GM23338 (cell line): ENCODE measurements at regions not wholly inside any gene's neighbourhood (a gene's known extent, or its start where the extent isn't known, plus 50 kb on each side); places are given as distances from the start of the nearest gene placed in this dataset.

ENCODE experiments used
- ETS1 ChIP-seq: IDR thresholded peaks from 2 replicates; pipeline ENCODE4 v1.6.1; 2016; ENCODE audit warnings: antibody characterized with exemption
- EZH2 ChIP-seq: fragments of 200-600 bp; sonication (generic); IDR thresholded peaks from one replicate; pipeline ENCODE4 v1.8.0; 2017; ENCODE audit warnings: antibody characterized with exemption, mild to moderate bottlenecking, low read depth; ENCODE audit not compliant: unreplicated experiment
- EZH2phosphoT487 ChIP-seq: fragments of 200-600 bp; sonication (generic); IDR thresholded peaks from one replicate; pipeline ENCODE4 v1.8.1; 2018; ENCODE audit warnings: antibody characterized with exemption; ENCODE audit not compliant: unreplicated experiment
- JUNB ChIP-seq: IDR thresholded peaks from one replicate; pipeline ENCODE4 v1.6.1; 2016; ENCODE audit warnings: antibody characterized with exemption; ENCODE audit not compliant: unreplicated experiment
- NANOG ChIP-seq: IDR thresholded peaks from 2 replicates; pipeline ENCODE4 v1.6.1; 2016; ENCODE audit warnings: antibody characterized with exemption, borderline replicate concordance
- POLR2AphosphoS5 ChIP-seq: IDR thresholded peaks from 2 replicates; pipeline ENCODE4 v1.6.1; 2016; ENCODE audit warnings: antibody characterized with exemption, low read depth
- REST ChIP-seq: IDR thresholded peaks from one replicate; pipeline ENCODE4 v1.6.1; 2018; ENCODE audit warnings: antibody characterized with exemption; ENCODE audit not compliant: unreplicated experiment
- STAT1 ChIP-seq: IDR thresholded peaks from one replicate; pipeline ENCODE4 v1.6.1; 2016; ENCODE audit warnings: antibody characterized with exemption; ENCODE audit not compliant: unreplicated experiment
- ZNF331 ChIP-seq: fragments of 250-450 bp; sonication (Bioruptor Pico); IDR thresholded peaks from 2 replicates; pipeline ENCODE4 v1.5.0; 2020; ENCODE audit warnings: low read depth, mild to moderate bottlenecking, moderate library complexity
- ZNF462 ChIP-seq: fragments of 250-450 bp; sonication (Bioruptor Pico); IDR thresholded peaks from 2 replicates; pipeline ENCODE4 v1.5.0; 2020; ENCODE audit warnings: mild to moderate bottlenecking, moderate library complexity
- TF ChIP-seq, protein P1 (sequence below), 2 experiments: fragments of 200-600 bp in 1 of 2; sonication (generic) in 1 of 2; conservative IDR thresholded peaks; 2 replicates each; pipeline versions ENCODE4 v1.5.1 to v1.6.1; 2016 to 2017; ENCODE audit warnings: antibody characterized with exemption in 2 of 2, low read depth in 2 of 2, mild to moderate bottlenecking in 2 of 2, moderate library complexity in 1 of 2

DNA sequence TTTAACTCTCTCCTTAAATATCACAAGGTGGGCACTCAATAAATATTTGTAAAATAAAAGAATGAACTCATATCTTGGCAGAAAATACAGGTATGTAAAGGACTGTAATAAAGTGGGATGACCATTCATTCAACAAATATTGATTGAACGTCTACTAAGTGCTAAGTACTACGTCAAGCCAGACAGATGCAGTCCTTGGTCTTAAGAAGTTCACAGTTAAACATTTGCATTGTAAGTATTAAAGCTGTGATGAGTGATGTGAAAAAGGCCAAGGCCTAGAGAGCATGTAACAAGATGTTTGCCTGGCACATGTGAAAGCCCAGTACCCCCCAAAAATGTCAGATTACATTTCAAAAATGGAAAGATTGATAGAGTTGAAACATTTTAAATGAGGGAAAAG, 130.1 kb upstream of the TMEM170B start:
- TF ChIP-seq, protein P1, sequence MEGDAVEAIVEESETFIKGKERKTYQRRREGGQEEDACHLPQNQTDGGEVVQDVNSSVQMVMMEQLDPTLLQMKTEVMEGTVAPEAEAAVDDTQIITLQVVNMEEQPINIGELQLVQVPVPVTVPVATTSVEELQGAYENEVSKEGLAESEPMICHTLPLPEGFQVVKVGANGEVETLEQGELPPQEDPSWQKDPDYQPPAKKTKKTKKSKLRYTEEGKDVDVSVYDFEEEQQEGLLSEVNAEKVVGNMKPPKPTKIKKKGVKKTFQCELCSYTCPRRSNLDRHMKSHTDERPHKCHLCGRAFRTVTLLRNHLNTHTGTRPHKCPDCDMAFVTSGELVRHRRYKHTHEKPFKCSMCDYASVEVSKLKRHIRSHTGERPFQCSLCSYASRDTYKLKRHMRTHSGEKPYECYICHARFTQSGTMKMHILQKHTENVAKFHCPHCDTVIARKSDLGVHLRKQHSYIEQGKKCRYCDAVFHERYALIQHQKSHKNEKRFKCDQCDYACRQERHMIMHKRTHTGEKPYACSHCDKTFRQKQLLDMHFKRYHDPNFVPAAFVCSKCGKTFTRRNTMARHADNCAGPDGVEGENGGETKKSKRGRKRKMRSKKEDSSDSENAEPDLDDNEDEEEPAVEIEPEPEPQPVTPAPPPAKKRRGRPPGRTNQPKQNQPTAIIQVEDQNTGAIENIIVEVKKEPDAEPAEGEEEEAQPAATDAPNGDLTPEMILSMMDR (conservative IDR thresholded peaks at IDR 0.05; ENCODE audit: low read depth in 2 of 2): no peak
- TF ChIP-seq POLR2AphosphoS5 (no peak), ZNF331 (CRISPR knock-in tag) (no peak), ZNF462 (CRISPR knock-in tag) (no peak), EZH2phosphoT487 (no peak), REST (no peak), EZH2 (no peak), NANOG (no peak), STAT1 (no peak), ETS1 (no peak), JUNB (no peak)
